Neural crest cell (in vitro differentiated cells): ENCODE measurements at regions not wholly inside any gene's neighbourhood (a gene's known extent, or its start where the extent isn't known, plus 50 kb on each side); places are given as distances from the start of the nearest gene placed in this dataset.

Source experiments
- DNase-seq: peaks from one replicate; pipeline ENCODE4 v3.0.0; 2021; ENCODE audit warnings: low read depth, mixed read lengths, low spot score
- H3K27ac Mint-ChIP-seq: one replicate; pipeline ENCODE4 v1.8.0; 2021; ENCODE audit warnings: mild to moderate bottlenecking, mixed read lengths; ENCODE audit not compliant: unreplicated experiment
- H3K27me3 Mint-ChIP-seq: 2 replicates; pipeline ENCODE4 v1.8.0; 2021; ENCODE audit warnings: low read depth, mild to moderate bottlenecking, mixed read lengths
- H3K36me3 Mint-ChIP-seq: 2 replicates; pipeline ENCODE4 v1.8.0; 2021; ENCODE audit warnings: low read depth, mild to moderate bottlenecking, mixed read lengths
- H3K4me1 Mint-ChIP-seq: 2 replicates; pipeline ENCODE4 v1.8.0; 2021; ENCODE audit warnings: mixed read lengths
- H3K4me3 Mint-ChIP-seq: one replicate; pipeline ENCODE4 v1.8.0; 2021; ENCODE audit warnings: mild to moderate bottlenecking, mixed read lengths
- H3K9me3 Mint-ChIP-seq: 2 replicates; pipeline ENCODE4 v1.8.0; 2021; ENCODE audit warnings: mixed read lengths
- TF ChIP-seq, protein P1 (sequence below): fragments of 200-600 bp; sonication (generic); conservative IDR thresholded peaks from 2 replicates; pipeline ENCODE4 v1.5.0; 2021; ENCODE audit warnings: antibody characterized with exemption, mild to moderate bottlenecking

DNA sequence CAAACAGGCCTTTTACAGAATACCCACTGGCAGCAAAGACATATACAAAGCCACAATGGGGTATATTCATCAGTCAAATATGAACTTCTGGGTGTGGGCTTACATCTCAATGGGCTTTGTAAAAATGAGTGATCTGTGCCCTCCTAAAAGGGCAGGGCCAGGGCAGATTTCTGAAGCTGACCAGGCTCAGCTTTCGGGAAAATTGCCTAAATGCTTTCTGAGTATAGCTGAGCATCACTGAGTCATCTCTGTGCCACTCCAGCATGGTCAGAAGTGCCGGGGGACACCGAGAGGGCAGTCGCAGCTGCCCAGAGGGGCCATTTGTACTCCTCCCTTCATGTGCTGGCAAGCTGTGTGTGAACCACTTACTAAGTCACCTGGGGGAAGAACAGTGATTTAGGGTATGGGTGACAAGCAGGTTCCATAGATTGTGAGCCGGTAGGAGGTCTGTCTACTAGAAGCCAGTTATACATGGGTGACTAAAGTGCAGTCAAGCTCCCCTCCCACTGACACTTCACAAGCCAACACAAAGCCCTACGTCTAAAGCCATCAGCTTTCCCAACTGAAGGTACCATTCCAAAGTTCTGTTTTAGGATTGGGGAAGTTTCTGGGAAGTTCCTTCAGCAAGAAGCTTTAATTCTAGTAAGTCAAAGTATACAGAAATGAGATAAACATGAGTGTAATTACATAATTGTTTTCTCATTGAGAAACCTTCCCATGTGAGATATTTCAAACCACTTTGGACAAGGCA lies 147.6 kb upstream of the TAB2 start:
- no peak overlapping the region for H3K27ac Mint-ChIP-seq
- H3K4me3 Mint-ChIP-seq = no peak overlapping the region
- H3K9me3 Mint-ChIP-seq = no peaks in the 10 kb centered on the region
- H3K36me3 Mint-ChIP-seq = no peaks in the 10 kb centered on the region
- no peaks in the 10 kb centered on the region for H3K27me3 Mint-ChIP-seq
- no peak for DNase-seq
- TF ChIP-seq, protein P1, sequence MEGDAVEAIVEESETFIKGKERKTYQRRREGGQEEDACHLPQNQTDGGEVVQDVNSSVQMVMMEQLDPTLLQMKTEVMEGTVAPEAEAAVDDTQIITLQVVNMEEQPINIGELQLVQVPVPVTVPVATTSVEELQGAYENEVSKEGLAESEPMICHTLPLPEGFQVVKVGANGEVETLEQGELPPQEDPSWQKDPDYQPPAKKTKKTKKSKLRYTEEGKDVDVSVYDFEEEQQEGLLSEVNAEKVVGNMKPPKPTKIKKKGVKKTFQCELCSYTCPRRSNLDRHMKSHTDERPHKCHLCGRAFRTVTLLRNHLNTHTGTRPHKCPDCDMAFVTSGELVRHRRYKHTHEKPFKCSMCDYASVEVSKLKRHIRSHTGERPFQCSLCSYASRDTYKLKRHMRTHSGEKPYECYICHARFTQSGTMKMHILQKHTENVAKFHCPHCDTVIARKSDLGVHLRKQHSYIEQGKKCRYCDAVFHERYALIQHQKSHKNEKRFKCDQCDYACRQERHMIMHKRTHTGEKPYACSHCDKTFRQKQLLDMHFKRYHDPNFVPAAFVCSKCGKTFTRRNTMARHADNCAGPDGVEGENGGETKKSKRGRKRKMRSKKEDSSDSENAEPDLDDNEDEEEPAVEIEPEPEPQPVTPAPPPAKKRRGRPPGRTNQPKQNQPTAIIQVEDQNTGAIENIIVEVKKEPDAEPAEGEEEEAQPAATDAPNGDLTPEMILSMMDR = no peak
- H3K4me1 Mint-ChIP-seq = peaks cover 21% of the 10 kb centered on the region

DNA sequence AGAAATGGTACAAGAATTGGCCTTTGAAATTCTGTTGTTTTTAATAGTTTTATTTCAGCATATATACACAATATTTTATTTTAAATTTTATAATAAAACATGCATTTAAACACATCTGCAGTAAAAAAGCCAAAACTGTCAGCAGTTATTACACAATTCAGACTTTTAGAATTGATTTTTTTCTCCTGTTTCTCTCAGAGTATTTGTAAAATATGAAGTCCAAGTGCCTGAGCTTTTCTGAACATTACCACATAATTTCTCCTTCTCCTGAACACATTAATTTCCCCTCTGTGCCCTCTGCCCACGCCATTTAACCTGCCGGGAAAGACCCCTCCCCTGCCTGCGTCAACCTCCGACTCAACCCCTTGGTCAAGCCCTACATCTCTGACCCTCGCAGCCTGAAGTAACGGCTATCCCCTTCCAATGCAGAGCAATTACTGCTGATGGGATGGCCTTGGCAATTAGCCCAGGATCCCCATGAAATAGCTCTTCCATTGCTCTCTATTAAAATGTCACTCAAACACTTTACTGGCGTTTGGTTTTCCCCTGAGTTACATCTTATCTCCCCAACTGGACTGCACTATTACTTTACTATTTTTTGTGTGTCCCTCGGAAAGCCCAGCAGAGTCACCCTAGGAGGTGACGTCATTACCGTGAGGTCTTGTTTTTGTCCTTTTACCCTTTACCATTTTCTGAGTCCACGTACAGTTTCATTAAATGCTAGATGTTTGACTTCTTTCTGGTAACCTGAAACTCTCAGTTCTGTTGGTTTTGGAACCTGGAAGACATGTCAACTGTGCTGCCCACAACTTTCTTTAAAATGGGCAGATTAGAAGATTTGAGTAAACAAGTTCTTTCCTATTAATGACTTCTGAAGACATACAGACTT lies 146.7 kb upstream of the TAB2 start:
- no peak overlapping the region for H3K4me3 Mint-ChIP-seq
- H3K4me1 Mint-ChIP-seq = peaks cover 21% of the 10 kb centered on the region
- H3K27me3 Mint-ChIP-seq = no peaks in the 10 kb centered on the region
- H3K36me3 Mint-ChIP-seq = no peaks in the 10 kb centered on the region
- TF ChIP-seq, protein P1 = no peak
- DNase-seq = no peak
- no peaks in the 10 kb centered on the region for H3K9me3 Mint-ChIP-seq
- H3K27ac Mint-ChIP-seq = no peak overlapping the region

DNA sequence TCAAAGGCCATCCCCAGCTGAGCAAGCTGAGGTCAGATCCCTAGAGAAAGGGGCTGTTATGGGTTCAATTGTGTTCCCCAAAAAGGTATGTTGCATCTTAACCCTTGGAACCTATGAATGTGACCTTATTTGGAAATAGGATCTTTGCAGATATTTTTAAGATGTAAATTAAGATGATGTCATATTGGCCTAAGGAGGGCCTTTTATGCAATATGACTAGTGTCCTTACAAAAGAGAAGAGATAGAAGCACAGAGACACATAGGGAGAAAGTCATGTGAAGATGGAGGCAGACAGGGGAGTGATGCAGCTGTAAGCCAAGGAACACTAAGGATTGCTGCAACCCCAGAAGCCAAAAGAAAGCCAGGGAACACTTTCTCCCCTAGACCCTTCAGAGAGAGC lies 144.3 kb upstream of the TAB2 start:
- Mint-ChIP-seq H3K4me3 (no peak overlapping the region), H3K36me3 (no peaks in the 10 kb centered on the region), H3K4me1 (peaks cover 23% of the 10 kb centered on the region), H3K9me3 (no peaks in the 10 kb centered on the region), H3K27me3 (no peaks in the 10 kb centered on the region), H3K27ac (no peak overlapping the region)
- TF ChIP-seq, protein P1 = no peak
- DNase-seq = no peak

DNA sequence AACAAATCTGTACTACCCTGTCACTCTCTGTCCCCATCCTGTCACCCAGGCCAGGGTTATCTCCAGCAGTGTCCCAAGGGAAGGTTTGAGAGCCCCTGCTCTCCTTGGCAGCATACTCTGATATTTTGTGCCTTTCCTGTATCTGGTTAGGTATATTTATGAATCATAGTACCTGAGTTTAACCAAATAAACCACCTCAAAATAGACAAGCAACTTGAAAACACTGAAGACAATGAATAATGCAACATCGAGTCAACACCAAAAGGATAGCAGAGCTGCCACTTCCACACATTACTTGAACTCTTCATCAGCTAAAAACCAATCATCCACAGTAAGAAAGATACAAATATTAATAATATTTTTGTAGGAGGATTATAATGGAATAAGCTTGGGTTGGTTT lies 142.6 kb upstream of the TAB2 start:
- TF ChIP-seq, protein P1 = no peak
- Mint-ChIP-seq H3K27me3 (no peaks in the 10 kb centered on the region), H3K36me3 (no peaks in the 10 kb centered on the region), H3K27ac (no peak overlapping the region), H3K4me1 (peaks cover 12% of the 10 kb centered on the region), H3K4me3 (no peak overlapping the region), H3K9me3 (no peaks in the 10 kb centered on the region)
- no peak for DNase-seq

DNA sequence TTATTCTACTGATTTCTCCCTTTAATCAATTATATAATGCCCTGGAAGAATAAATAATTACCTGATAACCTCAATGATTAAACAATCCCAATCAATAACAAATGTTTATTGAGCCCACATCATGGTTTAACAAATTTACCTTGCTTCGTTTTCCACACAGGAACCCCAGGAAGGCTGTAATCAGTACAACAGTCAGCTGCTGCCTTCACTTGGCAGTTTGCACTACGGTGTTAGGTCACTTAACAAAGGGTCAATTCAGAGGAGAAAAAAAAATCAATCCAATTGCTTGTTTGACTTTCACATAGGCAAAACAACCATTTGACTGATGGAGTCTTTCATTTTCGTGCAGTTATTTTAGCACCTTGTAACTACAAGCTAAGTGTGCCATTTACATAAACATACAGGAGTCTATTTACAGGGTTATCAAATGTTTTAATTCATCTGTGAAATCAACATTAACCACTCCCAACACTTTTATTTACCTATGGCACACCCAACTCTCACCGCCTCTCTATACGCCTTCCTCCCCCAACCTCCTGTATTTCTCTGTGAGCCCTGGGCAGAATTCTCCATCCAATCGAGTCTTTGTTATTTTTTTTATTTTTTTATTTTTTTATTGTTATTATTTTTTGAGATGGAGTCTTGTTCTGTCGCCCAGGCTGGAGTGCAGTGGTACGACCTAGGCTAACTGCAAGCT lies 140.4 kb upstream of the TAB2 start:
- H3K27me3 Mint-ChIP-seq = no peaks in the 10 kb centered on the region
- TF ChIP-seq, protein P1 = no peak
- no peak overlapping the region for H3K4me3 Mint-ChIP-seq
- no peak for DNase-seq
- H3K36me3 Mint-ChIP-seq = no peaks in the 10 kb centered on the region
- no peaks in the 10 kb centered on the region for H3K9me3 Mint-ChIP-seq
- peaks cover 6% of the 10 kb centered on the region for H3K4me1 Mint-ChIP-seq
- no peak overlapping the region for H3K27ac Mint-ChIP-seq
